Spleen (tissue), 11 donors: ENCODE measurements at regions not wholly inside any gene's neighbourhood (a gene's known extent, or its start where the extent isn't known, plus 50 kb on each side); places are given as distances from the start of the nearest gene placed in this dataset.

Source experiments
- DNase-seq: peaks from one replicate; pipeline ENCODE4 v3.0.0-alpha.2; 2020
- H3K27ac ChIP-seq, 8 donors: fragments of 200-600 bp; sonication (generic) in 7 of 8; 1 replicate in 4 of 8; 2 replicates in 4 of 8; pipeline versions ENCODE4 v1.5.0 to v1.8.0; 2016 to 2021; ENCODE audit warnings: inconsistent platforms in 4 of 8, mild to moderate bottlenecking in 4 of 8, moderate library complexity in 1 of 8
- H3K27me3 ChIP-seq, 7 donors: fragments of 200-600 bp; sonication (generic) in 6 of 7; replicated peaks in 1 of 7; 1 replicate in 4 of 7; 2 replicates in 3 of 7; pipeline versions ENCODE4 v1.5.0 to v1.8.0; 2016 to 2021; ENCODE audit warnings: inconsistent platforms in 3 of 7, mild to moderate bottlenecking in 1 of 7
- H3K36me3 ChIP-seq, 6 donors: fragments of 200-600 bp; sonication (generic) in 5 of 6; 1 replicate in 4 of 6; 2 replicates in 2 of 6; pipeline versions ENCODE4 v1.5.0 to v1.8.0; 2016 to 2021; ENCODE audit warnings: inconsistent platforms in 2 of 6
- H3K4me1 ChIP-seq, 6 donors: fragments of 200-600 bp; sonication (generic) in 5 of 6; 1 replicate in 3 of 6; 2 replicates in 3 of 6; pipeline versions ENCODE4 v1.5.0 to v1.8.0; 2016 to 2021; ENCODE audit warnings: inconsistent platforms in 3 of 6
- H3K4me3 ChIP-seq, 8 donors: fragments of 200-600 bp; sonication (generic) in 7 of 8; 1 replicate in 4 of 8; 2 replicates in 4 of 8; pipeline versions ENCODE4 v1.5.0 to v1.8.0; 2016 to 2021; ENCODE audit warnings: inconsistent platforms in 4 of 8, mild to moderate bottlenecking in 4 of 8, moderate library complexity in 2 of 8
- H3K9me3 ChIP-seq, 8 donors: fragments of 200-600 bp; sonication (generic) in 7 of 8; 1 replicate in 4 of 8; 2 replicates in 4 of 8; pipeline versions ENCODE4 v1.5.0 to v1.8.0; 2016 to 2021; ENCODE audit warnings: inconsistent platforms in 4 of 8
- CTCF ChIP-seq, 11 experiments: fragments of 200-600 bp in 7 of 11; fragments of 450-650 bp in 4 of 11; sonication (generic) in 4 of 11; IDR thresholded peaks in 8 of 11; conservative IDR thresholded peaks in 3 of 11; 1 replicate in 7 of 11; 2 replicates in 4 of 11; pipeline versions ENCODE4 v1.4.0 to v1.8.0; 2016 to 2021; ENCODE audit warnings: antibody characterized with exemption in 11 of 11, inconsistent platforms in 4 of 11, mild to moderate bottlenecking in 1 of 11
- POLR2A ChIP-seq, 3 donors: fragments of 450-650 bp; IDR thresholded peaks; one replicate each; pipeline ENCODE4 v1.5.1; 2017; ENCODE audit warnings: antibody characterized with exemption in 3 of 3, mild to moderate bottlenecking in 1 of 3
- POLR2AphosphoS5 ChIP-seq, 3 donors: sonication (generic); formaldehyde crosslinking; IDR thresholded peaks; one replicate each; pipeline ENCODE4 v1.5.1; 2017; ENCODE audit warnings: antibody characterized with exemption in 3 of 3
- WGBS, 5 donors: extraction: QIAGEN DNeasy Blood & Tissue Kit in 3 of 5; methylation state at CpG; one replicate each; pipeline versions ENCODE4 v1.1.5 to v1.1.7; 2013 to 2018; 5-methylcytosine and 5-hydroxymethylcytosine counted together
- intact Hi-C: fragments of 100-400 bp; cut with DNase I; formaldehyde crosslinking; loops from one replicate; pipeline ENCODE4 v1.15.0; 2023; ENCODE audit warnings: low total_unique reads
- donor health status: healthy with polysubstance abuse.
- donor health status: DM: no; HTN: no; CAD: no; lungs with moderate emphysema.
- donor health status: DM: no; HTN: no; CAD: no.
- donor health status: Bipolar disorder and iron deficiency.
- donor health status: healthy.
- donor health status: DM: no; HTN: no; CAD: no.
- donor health status: DM: yes; HTN: yes; CAD: no.

DNA sequence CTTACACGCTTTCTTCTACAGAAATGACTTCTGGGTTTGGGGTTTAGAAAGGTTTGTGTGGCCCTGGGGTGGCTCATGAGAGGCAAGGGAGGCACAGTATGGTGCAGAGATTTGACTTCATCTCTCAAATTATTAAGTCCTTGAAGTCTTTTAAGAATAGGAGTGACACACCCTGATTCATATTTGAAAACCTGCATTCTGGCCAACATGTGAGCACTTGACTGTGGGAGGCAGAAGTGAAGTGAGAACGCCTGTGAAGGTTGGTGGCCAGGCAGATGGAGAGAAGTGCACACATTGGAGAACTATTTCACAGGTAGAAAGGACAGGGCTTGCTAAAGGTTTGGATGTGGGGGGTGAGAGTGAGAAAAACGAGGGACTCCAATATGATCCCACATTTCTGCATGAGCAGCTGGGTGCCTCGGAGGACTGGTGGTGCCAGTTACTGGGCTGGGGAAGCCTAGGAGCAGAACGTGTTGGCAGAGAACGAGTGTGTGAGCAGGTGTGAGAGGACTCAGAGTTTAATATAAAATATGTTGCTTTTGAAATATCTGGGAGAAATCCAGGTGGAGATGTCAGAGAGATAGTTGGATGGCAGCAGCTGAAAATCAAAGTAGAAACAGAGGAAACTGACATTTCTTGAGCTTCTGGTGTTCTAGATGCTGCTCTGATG lies 240.0 kb upstream of the ADAMTSL1 start:
- Histone ChIP-seq H3K4me1 (no peaks in the 10 kb centered on the region), H3K27ac (no peak overlapping the region), H3K9me3 (no peaks in the 10 kb centered on the region), H3K4me3 (no peak overlapping the region), H3K36me3 (no peaks in the 10 kb centered on the region), H3K27me3 (no peaks in the 10 kb centered on the region)
- no peak for TF ChIP-seq POLR2AphosphoS5 (IDR thresholded peaks at IDR 0.05)
- no peak for TF ChIP-seq POLR2A (IDR thresholded peaks at IDR 0.05)
- no peak for TF ChIP-seq CTCF (IDR thresholded peaks at IDR 0.05 in 8 of 11, conservative IDR thresholded peaks at IDR 0.05 in 3 of 11)
- intact Hi-C loops: no loop called here
- WGBS, 5 donors: 74 to 79% (median 77%) methylated on average over 6 of the region's 6 CpGs
- no peak for DNase-seq

DNA sequence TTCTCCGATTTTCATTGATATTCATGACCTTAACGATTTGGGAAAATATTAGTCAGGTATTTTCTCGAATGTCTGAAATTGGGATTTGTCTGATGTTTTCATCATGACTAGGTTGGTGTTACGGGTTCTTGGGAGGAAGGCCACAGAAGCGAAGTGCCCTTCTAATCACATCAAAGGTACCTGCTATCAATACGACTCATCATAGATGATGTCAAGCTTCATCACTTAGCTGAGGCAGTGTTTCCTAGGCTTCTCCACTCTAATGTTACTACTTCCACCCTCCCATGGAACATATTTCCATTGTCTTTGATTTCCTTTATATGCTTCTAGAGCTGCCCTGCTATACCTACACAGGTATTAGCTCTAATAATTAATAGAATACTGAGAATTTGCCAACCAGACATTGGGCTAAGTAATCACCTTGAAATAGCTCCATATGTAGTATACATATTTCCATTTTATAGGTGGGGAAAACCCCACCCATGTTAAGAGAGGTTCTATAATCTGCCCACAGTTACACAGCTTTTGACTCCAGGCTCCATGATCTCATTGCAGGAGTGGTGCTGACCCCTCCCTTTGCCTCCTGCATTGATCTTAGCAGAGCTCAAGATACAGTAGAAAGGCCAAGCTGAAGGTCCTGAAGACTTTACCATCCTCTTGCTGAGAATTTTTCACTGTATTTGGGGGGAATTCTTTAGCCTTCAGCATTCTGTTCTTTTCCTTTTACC lies 238.6 kb upstream of the ADAMTSL1 start:
- H3K27me3 ChIP-seq: no peaks in the 10 kb centered on the region
- TF ChIP-seq POLR2A (IDR thresholded peaks at IDR 0.05) (no peak), POLR2AphosphoS5 (IDR thresholded peaks at IDR 0.05) (no peak), CTCF (IDR thresholded peaks at IDR 0.05 in 8 of 11, conservative IDR thresholded peaks at IDR 0.05 in 3 of 11) (no peak)
- no peak overlapping the region for H3K4me3 ChIP-seq
- no peak for DNase-seq
- intact Hi-C loops: no loop called here
- no peaks in the 10 kb centered on the region for H3K36me3 ChIP-seq
- 74 to 90% (median 88%) methylated on average over 6 of the region's 6 CpGs for WGBS, 5 donors
- H3K27ac ChIP-seq: no peak overlapping the region
- no peaks in the 10 kb centered on the region for H3K9me3 ChIP-seq
- H3K4me1 ChIP-seq: no peaks in the 10 kb centered on the region

DNA sequence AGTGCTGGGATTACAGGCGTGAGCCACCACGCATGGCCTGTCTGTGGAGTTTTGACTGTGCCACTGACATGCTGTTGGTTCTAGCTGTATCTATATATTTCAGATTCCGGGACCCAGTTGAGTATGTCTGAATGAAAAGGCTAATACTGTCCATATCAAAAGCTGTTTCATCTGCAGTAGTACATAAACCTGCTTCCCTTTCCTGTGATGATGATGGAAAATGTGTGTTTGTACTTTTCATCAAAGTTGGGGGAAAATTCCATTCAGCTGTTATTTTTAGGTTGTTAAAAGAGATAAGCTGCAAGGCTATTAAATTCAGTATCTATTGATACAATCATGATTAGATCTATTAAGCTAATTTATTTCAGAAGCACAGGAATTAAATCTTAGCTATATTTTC lies 237.6 kb upstream of the ADAMTSL1 start:
- no peak overlapping the region for H3K27ac ChIP-seq
- no peaks in the 10 kb centered on the region for H3K9me3 ChIP-seq
- H3K27me3 ChIP-seq: no peaks in the 10 kb centered on the region
- no peaks in the 10 kb centered on the region for H3K36me3 ChIP-seq
- 84 to 94% (median 90%) methylated on average over 3 of the region's 3 CpGs for WGBS, 5 donors
- TF ChIP-seq POLR2AphosphoS5 (IDR thresholded peaks at IDR 0.05) (no peak), CTCF (IDR thresholded peaks at IDR 0.05 in 8 of 11, conservative IDR thresholded peaks at IDR 0.05 in 3 of 11) (no peak), POLR2A (IDR thresholded peaks at IDR 0.05) (no peak)
- intact Hi-C loops: no loop called here
- H3K4me3 ChIP-seq: no peak overlapping the region
- DNase-seq: no peak
- no peaks in the 10 kb centered on the region for H3K4me1 ChIP-seq

DNA sequence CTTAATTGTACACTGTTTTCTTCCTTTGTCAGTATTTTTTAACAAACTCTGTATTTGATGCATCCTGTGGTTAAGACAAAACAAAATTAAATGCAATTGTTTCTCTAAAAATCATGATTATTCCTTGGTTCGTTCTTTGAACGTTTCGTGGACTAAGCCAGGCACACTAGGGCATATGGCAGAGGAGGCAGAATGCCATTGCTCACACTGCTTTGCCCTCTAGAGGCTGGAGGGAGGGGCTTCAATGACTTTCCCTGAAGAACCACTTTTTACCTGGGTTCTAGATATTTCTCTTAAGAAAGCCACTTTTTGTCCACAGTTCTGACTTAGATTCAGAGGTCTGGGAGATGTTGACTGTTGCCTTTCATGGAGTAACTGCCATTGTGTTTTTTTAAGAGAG lies 236.2 kb upstream of the ADAMTSL1 start:
- H3K4me3 ChIP-seq: no peak overlapping the region
- intact Hi-C loops: no loop called here
- no peaks in the 10 kb centered on the region for H3K36me3 ChIP-seq
- TF ChIP-seq POLR2AphosphoS5 (IDR thresholded peaks at IDR 0.05) (no peak), CTCF (IDR thresholded peaks at IDR 0.05 in 8 of 11, conservative IDR thresholded peaks at IDR 0.05 in 3 of 11) (no peak), POLR2A (IDR thresholded peaks at IDR 0.05) (no peak)
- WGBS, 5 donors: 71 to 84% (median 75%) methylated on average over 3 of the region's 3 CpGs
- H3K27ac ChIP-seq: no peak overlapping the region
- H3K9me3 ChIP-seq: peaks cover 0 to 4% (median under 1%) of the 10 kb centered on the region in 8 donors
- no peaks in the 10 kb centered on the region for H3K4me1 ChIP-seq
- no peaks in the 10 kb centered on the region for H3K27me3 ChIP-seq
- no peak for DNase-seq
